Hematopoietic multipotent progenitor cell treated with erythropoietin and hydrocortisone succinate and interleukin-3 and kit ligand, for 4 days (in vitro differentiated cells): ENCODE measurements at regions not wholly inside any gene's neighbourhood (a gene's known extent, or its start where the extent isn't known, plus 50 kb on each side); places are given as distances from the start of the nearest gene placed in this dataset.

Experiments
- DNase-seq: peaks from one replicate; pipeline ENCODE4 v3.0.0-alpha.2; 2015

DNA sequence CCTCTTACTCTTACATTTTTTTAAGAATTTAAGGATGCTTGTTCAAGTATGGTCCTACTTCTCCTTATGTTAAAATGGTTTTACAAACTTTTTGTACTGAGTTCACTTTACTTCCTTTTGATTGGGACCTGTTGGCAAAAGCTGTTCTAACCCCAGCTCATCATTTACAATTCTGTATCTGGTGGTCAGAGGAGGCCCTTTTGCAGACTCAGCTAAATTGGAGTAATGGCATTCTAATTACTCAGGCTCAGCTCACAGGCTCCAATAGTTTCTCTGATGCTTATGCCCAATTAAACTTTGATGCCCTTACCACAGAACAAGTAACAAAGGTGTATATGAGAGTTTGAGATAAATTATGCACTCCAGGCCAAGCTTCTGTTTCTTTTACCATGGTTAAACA is 1632.0 kb downstream of the UQCRFS1 start:
- DNase-seq = no peak
